Activated T-helper 2 cell treated with anti-CD3 and anti-CD28 coated beads, Interferon-gamma antibody, Interleukin-2, Interleukin-4, amounts not matched to agents 10 μg/mL and 5 μg/mL and 100 μg/mL, durations not matched to agents 14 hours and 24 hours and 36 hours (primary cell): ENCODE measurements at regions not wholly inside any gene's neighbourhood (a gene's known extent, or its start where the extent isn't known, plus 50 kb on each side); places are given as distances from the start of the nearest gene placed in this dataset.

ENCODE experiments used
- DNase-seq: peaks from one replicate; pipeline ENCODE4 v3.0.0; 2021; ENCODE audit warnings: low spot score
- H3K27ac Mint-ChIP-seq: one replicate; pipeline ENCODE4 v1.8.0; 2021; ENCODE audit warnings: mixed read lengths
- H3K27me3 Mint-ChIP-seq: one replicate; pipeline ENCODE4 v1.8.0; 2021; ENCODE audit warnings: low read depth, mixed read lengths
- H3K36me3 Mint-ChIP-seq: one replicate; pipeline ENCODE4 v1.8.0; 2021; ENCODE audit warnings: low read depth, mixed read lengths
- H3K4me1 Mint-ChIP-seq: one replicate; pipeline ENCODE4 v1.8.0; 2021; ENCODE audit warnings: low read depth, mixed read lengths
- H3K4me3 Mint-ChIP-seq: one replicate; pipeline ENCODE4 v1.8.0; 2021; ENCODE audit warnings: low read depth, mild to moderate bottlenecking, moderate library complexity, mixed read lengths
- H3K9me3 Mint-ChIP-seq: one replicate; pipeline ENCODE4 v1.8.0; 2021; ENCODE audit warnings: mixed read lengths
- intact Hi-C: fragments of 100-400 bp; cut with micrococcal nuclease; formaldehyde crosslinking; loops from one replicate; pipeline ENCODE4 v1.15.1; 2023

DNA sequence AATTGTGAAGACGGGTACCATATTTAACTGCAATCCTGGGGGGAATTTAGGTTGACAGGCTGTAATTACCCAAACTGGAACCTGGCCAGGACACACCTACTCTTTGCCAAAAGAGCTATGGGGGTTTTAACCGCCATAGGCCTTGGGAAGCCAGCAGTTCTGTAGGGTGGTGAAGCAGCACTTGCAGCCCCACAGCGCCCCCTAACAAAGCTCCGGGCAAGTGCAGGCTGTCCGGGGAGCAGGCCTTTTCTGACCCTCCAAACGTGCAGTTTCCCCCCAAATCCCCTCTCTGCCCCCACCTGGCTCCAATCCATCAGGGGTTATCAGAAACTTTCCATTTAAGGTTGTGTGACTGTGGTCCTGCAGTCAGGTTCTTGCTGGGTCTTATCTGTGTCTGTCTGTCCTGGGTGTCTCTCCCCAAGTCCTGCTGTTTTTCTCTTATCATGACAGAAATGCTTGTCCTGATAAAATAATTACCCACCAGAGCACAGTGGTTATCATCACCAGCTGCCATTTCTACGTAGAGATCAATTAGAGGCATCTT, 350.9 kb downstream of the MID1IP1 start:
- intact Hi-C loops: no loop called here
- Mint-ChIP-seq H3K27me3 (no peaks in the 10 kb centered on the region), H3K4me1 (peaks cover 16% of the 10 kb centered on the region), H3K36me3 (no peaks in the 10 kb centered on the region), H3K4me3 (no peak overlapping the region), H3K27ac (no peak overlapping the region), H3K9me3 (no peaks in the 10 kb centered on the region)
- DNase-seq: no peak

DNA sequence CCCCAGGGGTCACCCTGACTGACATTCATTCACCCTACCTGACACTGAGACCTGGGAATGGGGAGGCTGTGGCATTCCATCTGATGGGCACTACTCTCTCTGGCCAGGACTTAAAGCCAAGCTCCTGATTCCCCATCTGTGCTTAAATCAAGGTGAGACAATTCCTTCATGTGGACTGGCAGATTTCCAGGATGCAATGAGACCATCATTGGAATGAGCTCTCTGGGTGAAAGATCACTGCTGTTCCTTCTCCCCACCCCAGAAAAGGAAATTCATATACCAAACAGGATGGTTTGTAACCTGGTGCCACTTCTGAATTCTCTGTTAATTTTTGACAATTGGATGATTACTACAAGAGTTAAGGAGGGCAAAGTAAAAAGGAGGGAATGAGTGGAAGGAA, 354.8 kb downstream of the MID1IP1 start:
- H3K36me3 Mint-ChIP-seq: no peaks in the 10 kb centered on the region
- H3K27me3 Mint-ChIP-seq: no peaks in the 10 kb centered on the region

DNA sequence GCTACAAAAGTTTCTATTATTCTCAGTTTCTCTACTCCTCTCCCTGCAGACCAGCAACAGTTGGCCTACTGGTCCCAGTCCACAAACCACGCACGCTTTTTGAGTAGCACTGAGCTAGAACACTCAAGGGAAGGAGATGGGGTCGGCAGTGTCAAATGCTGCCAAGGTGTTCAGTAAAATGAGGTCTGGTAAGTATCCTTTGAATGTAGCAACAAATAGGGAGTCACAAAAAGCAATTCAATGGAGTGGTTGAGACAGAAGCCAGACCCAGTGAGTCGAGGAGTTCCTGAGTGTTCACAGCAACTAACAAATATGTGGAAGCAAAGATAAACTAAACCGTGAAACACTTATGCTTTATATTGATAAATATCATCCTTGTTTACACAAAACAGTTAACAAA, 355.7 kb downstream of the MID1IP1 start:
- Mint-ChIP-seq H3K36me3 (no peaks in the 10 kb centered on the region), H3K4me3 (no peak overlapping the region), H3K9me3 (no peaks in the 10 kb centered on the region), H3K27me3 (no peaks in the 10 kb centered on the region), H3K27ac (no peak overlapping the region), H3K4me1 (peaks cover 34% of the 10 kb centered on the region)
- intact Hi-C loops: no loop called here
- DNase-seq: no peak

More for the DNA sequence above, 354.8 kb downstream of the MID1IP1 start:
- intact Hi-C loops: no loop called here
- no peak for DNase-seq
- H3K9me3 Mint-ChIP-seq: no peaks in the 10 kb centered on the region
- peaks cover 29% of the 10 kb centered on the region for H3K4me1 Mint-ChIP-seq
- H3K27ac Mint-ChIP-seq: no peak overlapping the region
- no peak overlapping the region for H3K4me3 Mint-ChIP-seq

DNA sequence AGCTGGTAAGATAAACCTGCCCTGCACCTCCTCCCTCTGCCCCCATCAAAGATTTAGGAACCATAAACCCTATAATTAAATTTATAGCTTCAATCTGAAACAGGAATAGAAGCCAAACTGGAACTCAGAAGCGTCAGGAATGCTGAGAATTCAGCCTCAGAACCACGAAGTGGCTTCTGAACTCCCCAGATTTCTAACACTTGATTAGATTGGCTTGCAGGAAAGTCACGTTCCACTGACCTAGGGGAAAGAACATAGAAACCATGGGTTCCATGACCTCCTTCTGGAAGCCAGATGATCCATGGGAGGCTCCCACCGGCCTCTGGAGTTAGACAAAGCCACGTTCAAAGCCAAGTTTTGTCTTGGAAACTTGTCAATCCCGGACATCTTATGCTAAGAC, 356.5 kb downstream of the MID1IP1 start:
- Mint-ChIP-seq H3K4me1 (peaks cover 39% of the 10 kb centered on the region), H3K4me3 (no peak overlapping the region), H3K9me3 (no peaks in the 10 kb centered on the region), H3K27me3 (no peaks in the 10 kb centered on the region), H3K36me3 (no peaks in the 10 kb centered on the region), H3K27ac (no peak overlapping the region)
- intact Hi-C loops: no loop called here
- no peak for DNase-seq

DNA sequence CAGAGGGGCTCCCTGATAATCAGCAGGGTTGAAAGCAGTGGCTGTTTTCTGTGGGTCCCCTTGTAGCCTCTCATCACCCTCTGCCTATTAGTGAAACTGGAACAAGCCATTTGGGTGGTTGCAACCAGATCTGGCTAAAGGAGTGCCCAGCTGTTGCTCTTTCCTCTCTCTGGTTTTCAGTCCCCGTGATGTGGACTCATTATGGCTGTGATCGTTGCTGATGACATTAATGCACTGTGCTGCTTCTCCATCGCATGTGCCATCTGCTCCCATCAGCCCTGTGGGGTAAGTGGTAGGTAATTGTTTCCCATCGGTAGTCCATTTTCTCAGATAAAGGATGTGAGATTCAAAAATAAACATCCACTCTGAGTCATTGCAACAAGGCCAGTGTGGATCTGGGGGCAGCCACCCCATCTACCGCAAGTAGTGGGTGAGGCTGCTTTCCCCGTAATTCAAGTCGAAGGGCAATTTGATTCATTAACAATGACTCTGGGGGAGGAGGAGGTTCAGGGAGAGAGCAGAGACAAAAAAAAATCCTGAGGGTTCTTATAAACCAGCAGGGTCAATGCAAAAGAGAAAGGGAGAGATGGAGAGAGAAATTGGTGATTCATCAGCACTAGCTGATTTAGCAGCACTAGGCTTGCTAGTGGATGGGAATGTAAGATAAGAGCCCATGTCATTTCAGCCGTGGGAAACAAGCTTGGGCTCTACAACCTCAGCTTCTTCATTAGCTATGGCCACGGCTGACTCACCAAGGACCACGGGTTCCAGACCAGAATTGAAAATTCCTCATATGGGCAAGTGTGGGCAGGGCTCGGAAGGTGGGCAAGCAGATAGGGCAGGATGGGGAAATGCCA, 357.8 kb downstream of the MID1IP1 start:
- no peak for DNase-seq
- H3K4me1 Mint-ChIP-seq: peaks cover 49% of the 10 kb centered on the region
- intact Hi-C loops: no loop called here

DNA sequence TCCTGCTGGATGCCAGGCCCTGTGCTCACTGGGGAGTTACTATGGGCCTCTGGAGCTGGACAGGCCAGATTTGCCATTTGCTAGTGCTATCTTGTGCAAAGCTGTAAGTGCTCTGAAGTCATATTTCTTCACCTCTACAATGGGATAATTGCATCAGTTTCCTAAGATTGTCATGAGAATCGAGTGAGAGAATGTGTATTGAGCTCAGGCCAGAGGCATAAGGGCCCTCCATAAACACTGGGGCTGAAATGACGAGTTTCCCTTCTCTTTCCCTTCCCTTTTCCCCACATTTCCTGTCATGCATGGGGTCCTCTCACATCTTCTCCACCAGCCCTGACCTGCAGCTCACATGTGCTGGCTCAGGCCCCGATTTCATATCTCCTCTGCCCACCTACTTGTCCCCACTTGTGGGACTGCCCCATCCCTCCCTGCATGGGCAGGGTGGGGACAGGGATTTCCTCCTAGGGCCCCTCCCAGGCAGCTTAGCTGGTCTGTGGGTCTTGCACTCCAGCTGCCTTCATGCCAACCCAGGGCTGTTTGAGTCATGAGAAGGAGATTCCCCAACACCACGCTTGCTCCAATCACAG, 358.8 kb downstream of the MID1IP1 start:
- intact Hi-C loops: loop anchor here (5.0 to 10.0 kb wide), 6 partner anchors 82 to 1015 kb away; partner anchors contain the start of gene MID1IP1
- DNase-seq: no peak
- H3K27ac Mint-ChIP-seq: peak overlapping the region; percentile 7
- H3K4me3 Mint-ChIP-seq: no peak overlapping the region
- no peaks in the 10 kb centered on the region for H3K36me3 Mint-ChIP-seq
- H3K27me3 Mint-ChIP-seq: no peaks in the 10 kb centered on the region
- peaks cover 58% of the 10 kb centered on the region for H3K4me1 Mint-ChIP-seq
- H3K9me3 Mint-ChIP-seq: no peaks in the 10 kb centered on the region

More for the DNA sequence above, 357.8 kb downstream of the MID1IP1 start:
- Mint-ChIP-seq H3K27ac (peak overlapping the region; percentile 57), H3K4me3 (no peak overlapping the region), H3K36me3 (no peaks in the 10 kb centered on the region), H3K9me3 (no peaks in the 10 kb centered on the region), H3K27me3 (no peaks in the 10 kb centered on the region)

DNA sequence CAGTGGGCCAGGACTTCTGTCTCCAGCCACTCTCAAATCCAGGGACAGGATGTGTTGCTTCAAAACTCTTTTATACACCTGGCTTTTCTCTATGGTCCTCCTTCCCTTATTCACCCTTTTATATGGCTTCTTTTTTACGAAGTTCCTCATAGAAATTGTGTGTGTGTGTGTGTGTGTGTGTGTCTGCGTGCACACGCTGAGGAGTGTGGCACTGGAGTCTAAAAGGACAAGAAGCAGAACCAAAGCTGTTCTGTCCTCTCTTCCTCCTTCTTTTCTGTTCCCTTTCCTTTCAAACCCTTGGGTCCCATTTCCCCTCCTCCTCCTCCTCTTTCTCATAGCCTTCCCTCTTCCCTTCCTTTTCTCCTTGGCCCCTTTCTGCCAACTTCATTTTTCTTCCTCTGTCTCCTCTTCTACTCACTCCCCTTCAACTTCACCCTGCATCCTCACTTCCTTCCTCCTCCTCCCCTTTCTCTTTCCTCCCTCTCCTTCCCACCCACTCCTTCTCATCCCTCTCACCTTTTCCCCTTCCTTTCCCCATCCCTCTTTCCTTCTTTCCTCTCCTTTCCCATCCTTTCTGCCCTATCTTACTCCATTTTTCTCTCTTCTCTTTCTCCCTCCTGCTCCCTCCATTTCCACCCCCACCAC, 360.5 kb downstream of the MID1IP1 start:
- H3K27me3 Mint-ChIP-seq: no peaks in the 10 kb centered on the region
- no peaks in the 10 kb centered on the region for H3K9me3 Mint-ChIP-seq
- H3K36me3 Mint-ChIP-seq: no peaks in the 10 kb centered on the region
- H3K4me1 Mint-ChIP-seq: peaks cover 61% of the 10 kb centered on the region
- peak overlapping the region; percentile 98 for H3K27ac Mint-ChIP-seq
- peak overlapping the region; percentile 43 for H3K4me3 Mint-ChIP-seq
- intact Hi-C loops: loop anchor here (2.0 to 10.0 kb wide), 8 partner anchors 81 to 1013 kb away; partner anchors contain the start of gene MID1IP1
- no peak for DNase-seq

DNA sequence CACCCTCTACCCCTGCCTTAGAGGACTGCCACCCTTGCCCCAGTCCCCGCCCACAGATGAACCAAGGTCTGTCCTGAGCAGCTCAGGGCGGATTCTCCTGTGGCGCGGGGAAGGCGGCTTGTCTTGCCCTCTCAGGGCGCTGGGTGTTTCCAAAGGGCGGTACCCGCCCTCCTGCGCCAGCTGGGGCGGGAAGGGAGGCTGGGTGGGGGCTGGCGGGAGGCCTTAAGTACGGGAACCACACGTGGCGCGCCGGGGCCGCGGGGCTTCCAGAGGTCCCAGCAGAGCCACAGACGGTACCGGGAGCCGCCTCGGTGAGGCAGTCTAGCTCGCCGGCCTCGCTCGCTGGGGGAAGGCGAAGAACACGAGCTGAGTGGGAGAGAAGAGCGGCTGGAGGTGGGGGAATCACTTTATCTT, 361.1 kb downstream of the MID1IP1 start:
- peaks cover 65% of the 10 kb centered on the region for H3K4me1 Mint-ChIP-seq
- H3K4me3 Mint-ChIP-seq: peak overlapping the region; percentile 56
- H3K36me3 Mint-ChIP-seq: no peaks in the 10 kb centered on the region
- H3K9me3 Mint-ChIP-seq: no peaks in the 10 kb centered on the region
- no peaks in the 10 kb centered on the region for H3K27me3 Mint-ChIP-seq
- peak overlapping the region; percentile 98 for H3K27ac Mint-ChIP-seq
- DNase-seq: peak; percentile 24
- intact Hi-C loops: loop anchor here (2.0 to 10.0 kb wide), 8 partner anchors 80 to 1012 kb away; partner anchors contain the start of gene MID1IP1

DNA sequence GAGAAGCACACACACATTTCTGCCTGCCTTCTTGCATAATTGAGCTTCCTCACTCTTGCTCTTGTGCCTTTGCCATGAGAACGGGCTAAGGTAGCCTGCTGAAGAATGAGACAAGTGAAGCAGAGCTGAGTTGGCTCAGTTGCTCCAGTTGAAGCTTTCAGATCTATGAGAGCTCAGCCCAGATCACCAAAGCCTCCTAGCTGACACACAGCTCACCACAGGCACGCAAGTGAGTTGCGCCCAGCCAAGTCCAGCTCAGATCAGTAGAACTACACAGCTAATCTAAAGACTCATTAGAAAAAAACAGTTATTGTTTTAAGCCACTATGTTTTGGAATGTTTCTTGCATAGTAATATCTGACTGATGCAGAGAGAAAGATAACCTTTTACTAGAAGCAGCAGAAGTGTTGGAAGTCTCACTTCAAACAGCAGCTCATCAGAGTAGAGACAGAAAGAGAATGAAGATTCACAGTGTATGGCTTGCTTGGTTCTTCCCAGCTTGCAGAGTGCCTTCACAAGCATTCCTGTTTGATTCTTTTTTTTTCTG, 362.4 kb downstream of the MID1IP1 start:
- DNase-seq: peak; percentile 45
- Mint-ChIP-seq H3K4me3 (peak overlapping the region; percentile 65), H3K4me1 (peaks cover 71% of the 10 kb centered on the region), H3K27ac (peak overlapping the region; percentile 98), H3K27me3 (no peaks in the 10 kb centered on the region), H3K9me3 (no peaks in the 10 kb centered on the region), H3K36me3 (no peaks in the 10 kb centered on the region)
- intact Hi-C loops: loop anchor here (1.0 to 10.0 kb wide), 12 partner anchors 12 to 1011 kb away; partner anchors contain the start of gene MID1IP1

DNA sequence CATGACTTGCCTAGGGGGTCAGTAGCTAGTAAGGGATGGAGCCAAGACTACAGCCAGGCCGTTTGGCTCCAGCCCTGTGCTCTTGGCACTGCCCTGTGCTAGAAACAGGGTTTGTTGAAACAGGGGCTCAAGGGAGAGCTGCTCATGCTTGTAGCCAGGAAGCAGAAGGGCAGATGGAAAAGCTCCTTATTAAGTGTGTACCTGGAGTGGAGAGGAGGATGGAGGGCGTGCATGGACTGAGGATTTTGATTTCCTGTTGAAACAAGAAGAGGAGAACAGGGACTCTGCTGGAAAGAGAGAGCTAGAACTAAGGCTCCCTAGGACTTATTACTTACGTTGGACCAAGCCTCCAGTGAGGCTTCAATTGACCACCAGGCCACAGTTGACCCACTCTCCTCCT, 363.0 kb downstream of the MID1IP1 start:
- peaks cover 68% of the 10 kb centered on the region for H3K4me1 Mint-ChIP-seq
- DNase-seq: no peak
- no peaks in the 10 kb centered on the region for H3K36me3 Mint-ChIP-seq
- peak overlapping the region; percentile 65 for H3K4me3 Mint-ChIP-seq
- intact Hi-C loops: loop anchor here (5.0 to 10.0 kb wide), 6 partner anchors 78 to 1011 kb away; partner anchors contain the start of gene MID1IP1
- peak overlapping the region; percentile 98 for H3K27ac Mint-ChIP-seq
- no peaks in the 10 kb centered on the region for H3K9me3 Mint-ChIP-seq
- H3K27me3 Mint-ChIP-seq: no peaks in the 10 kb centered on the region

DNA sequence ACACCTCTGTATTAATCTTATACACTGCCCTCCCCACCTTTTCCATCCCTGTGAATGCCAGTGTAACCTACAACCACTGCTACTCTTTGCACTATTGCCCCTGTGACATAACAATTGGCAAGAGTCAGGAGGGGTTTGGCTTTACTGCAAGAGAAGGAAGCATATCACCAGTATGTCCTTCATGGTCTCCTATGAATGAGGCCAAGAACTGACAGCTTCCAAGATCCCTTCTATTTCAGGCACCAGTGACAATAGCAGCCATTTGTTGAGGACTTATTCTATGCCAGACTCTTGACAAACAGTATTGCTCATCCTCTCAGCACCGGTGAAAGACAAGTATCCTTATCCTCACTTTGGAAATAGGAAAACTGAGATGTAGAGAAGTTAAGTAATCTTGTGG, 363.9 kb downstream of the MID1IP1 start:
- Mint-ChIP-seq H3K9me3 (no peaks in the 10 kb centered on the region), H3K27ac (peak overlapping the region; percentile 98), H3K36me3 (no peaks in the 10 kb centered on the region), H3K4me1 (peaks cover 64% of the 10 kb centered on the region), H3K4me3 (no peak overlapping the region), H3K27me3 (no peaks in the 10 kb centered on the region)
- intact Hi-C loops: loop anchor here (10.0 kb wide), 2 partner anchors 610 to 1010 kb away; no protein-coding TSS in a partner anchor
- no peak for DNase-seq

DNA sequence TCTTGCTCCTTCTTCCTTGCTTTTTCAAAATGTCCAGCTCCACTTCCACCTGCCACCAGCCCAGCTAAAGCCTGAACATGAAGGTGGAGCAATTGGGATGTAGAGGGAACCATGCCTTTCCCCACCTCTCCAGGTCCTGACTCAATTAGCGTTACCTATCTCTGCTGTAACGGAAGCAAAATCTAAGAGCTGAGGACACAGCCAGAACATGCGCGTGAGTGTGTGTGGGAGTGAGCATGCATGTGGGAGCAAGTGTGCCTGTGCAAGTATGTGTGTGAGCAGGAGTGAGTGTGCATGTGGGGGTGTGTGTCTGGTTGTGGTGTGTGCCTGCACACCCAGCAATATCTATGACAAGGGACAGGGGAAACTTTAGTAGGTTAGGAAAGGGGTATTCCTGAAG, 364.5 kb downstream of the MID1IP1 start:
- Mint-ChIP-seq H3K27ac (peak overlapping the region; percentile 98), H3K36me3 (no peaks in the 10 kb centered on the region), H3K9me3 (no peaks in the 10 kb centered on the region), H3K4me1 (peaks cover 63% of the 10 kb centered on the region), H3K4me3 (peak overlapping the region; percentile 55), H3K27me3 (no peaks in the 10 kb centered on the region)
- intact Hi-C loops: loop anchor here (10.0 kb wide), 2 partner anchors 609 to 1009 kb away; no protein-coding TSS in a partner anchor
- no peak for DNase-seq
